ENCODE measurements at regions not wholly inside any gene's neighbourhood (a gene's known extent, or its start where the extent isn't known, plus 50 kb on each side); places are given as distances from the start of the nearest gene placed in this dataset.

DNA sequence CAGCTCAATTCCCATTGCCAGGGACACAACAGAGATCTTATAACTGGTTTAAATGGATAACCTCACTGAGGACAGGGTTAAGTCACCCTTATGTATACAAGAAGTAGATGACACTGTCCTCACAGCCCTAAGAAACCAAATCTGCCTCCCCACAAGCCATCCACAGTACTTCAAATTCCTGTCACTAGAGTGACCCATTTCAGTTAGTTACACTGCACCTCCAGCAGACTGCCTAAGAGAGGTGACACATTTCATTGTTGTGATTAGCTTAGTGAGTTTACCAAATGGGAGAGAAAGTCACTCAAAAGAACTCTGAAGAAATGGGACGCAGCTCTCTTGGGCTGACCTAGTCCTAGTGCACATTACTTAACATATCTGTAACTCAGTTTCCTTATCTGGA is 53.6 kb upstream of the HTR1A start:
- H3K9me3 Mint-ChIP-seq (ENCODE audit: unreplicated experiment), result no peaks in the 10 kb centered on the region
- H3K4me1 Mint-ChIP-seq (ENCODE audit: insufficient read depth, unreplicated experiment), result no peaks in the 10 kb centered on the region
- CTCF ChIA-PET, result no interaction called here
- no peak overlapping the region for H3K27ac Mint-ChIP-seq (ENCODE audit: low read depth, unreplicated experiment)
- DNase-seq (ENCODE audit: unreplicated experiment), result no peak
- H3K36me3 Mint-ChIP-seq (ENCODE audit: insufficient read depth, unreplicated experiment), result no peaks in the 10 kb centered on the region
- TF ChIP-seq, protein P1, sequence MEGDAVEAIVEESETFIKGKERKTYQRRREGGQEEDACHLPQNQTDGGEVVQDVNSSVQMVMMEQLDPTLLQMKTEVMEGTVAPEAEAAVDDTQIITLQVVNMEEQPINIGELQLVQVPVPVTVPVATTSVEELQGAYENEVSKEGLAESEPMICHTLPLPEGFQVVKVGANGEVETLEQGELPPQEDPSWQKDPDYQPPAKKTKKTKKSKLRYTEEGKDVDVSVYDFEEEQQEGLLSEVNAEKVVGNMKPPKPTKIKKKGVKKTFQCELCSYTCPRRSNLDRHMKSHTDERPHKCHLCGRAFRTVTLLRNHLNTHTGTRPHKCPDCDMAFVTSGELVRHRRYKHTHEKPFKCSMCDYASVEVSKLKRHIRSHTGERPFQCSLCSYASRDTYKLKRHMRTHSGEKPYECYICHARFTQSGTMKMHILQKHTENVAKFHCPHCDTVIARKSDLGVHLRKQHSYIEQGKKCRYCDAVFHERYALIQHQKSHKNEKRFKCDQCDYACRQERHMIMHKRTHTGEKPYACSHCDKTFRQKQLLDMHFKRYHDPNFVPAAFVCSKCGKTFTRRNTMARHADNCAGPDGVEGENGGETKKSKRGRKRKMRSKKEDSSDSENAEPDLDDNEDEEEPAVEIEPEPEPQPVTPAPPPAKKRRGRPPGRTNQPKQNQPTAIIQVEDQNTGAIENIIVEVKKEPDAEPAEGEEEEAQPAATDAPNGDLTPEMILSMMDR (IDR thresholded peaks at IDR 0.05; ENCODE audit: unreplicated experiment), result no peak
- BruUV-seq (replicated peaks), result no TSS peak
- POLR2A ChIA-PET, result no interaction called here
- no peaks in the 10 kb centered on the region for H3K27me3 Mint-ChIP-seq (ENCODE audit: insufficient read depth, unreplicated experiment)
- intact Hi-C loops (cut with micrococcal nuclease), result no loop called here
- H3K4me3 Mint-ChIP-seq (ENCODE audit: unreplicated experiment), result no peak overlapping the region

Data from MCF 10A (cell line).